AG04450 (cell line): ENCODE measurements at regions not wholly inside any gene's neighbourhood (a gene's known extent, or its start where the extent isn't known, plus 50 kb on each side); places are given as distances from the start of the nearest gene placed in this dataset.

Experiments used
- CTCF ChIA-PET: fragments of 300-600, 350-600 bp; formaldehyde crosslinking; extraction: SDS; loops from one replicate; lab custom pipeline; 2022; ENCODE audit warnings: antibody characterized with exemption, inconsistent platforms; lab: Charles Lee
- POLR2A ChIA-PET: fragments of 350-600 bp; formaldehyde crosslinking; extraction: SDS; loops from one replicate; lab custom pipeline; 2021; ENCODE audit warnings: antibody characterized with exemption, inconsistent platforms; lab: Yijun Ruan, JAX
- DNase-seq: peaks from one replicate; pipeline ENCODE4 v3.0.0-alpha.2; 2011; ENCODE audit warnings: low read depth, low spot score
- H3K27ac ChIP-seq: one replicate; pipeline ENCODE4 v1.5.1; 2012; ENCODE audit warnings: low read depth, low read length, control low read depth
- H3K27me3 ChIP-seq: one replicate; pipeline ENCODE4 v1.6.0; 2012; ENCODE audit warnings: low read length; ENCODE audit not compliant: control insufficient read depth, insufficient read depth
- H3K4me3 ChIP-seq: 2 replicates; pipeline ENCODE4 v1.5.1; 2011; ENCODE audit warnings: mild to moderate bottlenecking, low read depth, low read length, control low read depth
- H3K9me3 ChIP-seq: 2 replicates; pipeline ENCODE4 v1.5.1; 2012; ENCODE audit warnings: low read length; ENCODE audit not compliant: control insufficient read depth, insufficient read depth
- CTCF ChIP-seq: IDR thresholded peaks from 2 replicates; pipeline ENCODE4 v1.5.1; 2011; ENCODE audit warnings: low read depth, low read length, control low read depth, inconsistent platforms

- TF ChIP-seq CTCF = no peak
- Histone ChIP-seq H3K9me3 (peaks cover 4% of the 10 kb centered on the region), H3K27me3 (peaks cover 23% of the 10 kb centered on the region), H3K4me3 (no peak overlapping the region), H3K27ac (no peak overlapping the region)
- CTCF ChIA-PET = no interaction called here
- no peak for DNase-seq
- POLR2A ChIA-PET = no interaction called here
Measured at GRCh38 chr22:26821854-26822253, 164.5 kb downstream of the MIAT start.

GRCh38 chr22:26822313-26822712 is 164.9 kb downstream of the MIAT start:
- CTCF ChIA-PET = no interaction called here
- POLR2A ChIA-PET = no interaction called here
- Histone ChIP-seq H3K9me3 (peaks cover 4% of the 10 kb centered on the region), H3K27ac (no peak overlapping the region), H3K4me3 (no peak overlapping the region), H3K27me3 (peaks cover 22% of the 10 kb centered on the region)
- DNase-seq = no peak
- no peak for TF ChIP-seq CTCF

GRCh38 chr22:26823966-26824365 is 166.6 kb downstream of the MIAT start:
- Histone ChIP-seq H3K27me3 (peaks cover 14% of the 10 kb centered on the region), H3K27ac (no peak overlapping the region), H3K4me3 (no peak overlapping the region), H3K9me3 (no peaks in the 10 kb centered on the region)
- DNase-seq = no peak
- TF ChIP-seq CTCF = no peak
- POLR2A ChIA-PET = no interaction called here
- CTCF ChIA-PET = no interaction called here

GRCh38 chr22:26825960-26826935 is 168.9 kb downstream of the MIAT start:
- ChIA-PET CTCF (interaction anchor here (1.2 kb wide), 1 partner anchor 10 kb away, joined by 6 read pairs; no protein-coding TSS in a partner anchor), POLR2A (no interaction called here)
- Histone ChIP-seq H3K27me3 (peaks cover 18% of the 10 kb centered on the region), H3K4me3 (no peak overlapping the region), H3K27ac (no peak overlapping the region), H3K9me3 (no peaks in the 10 kb centered on the region)
- no peak for DNase-seq
- TF ChIP-seq CTCF = no peak

- H3K27me3 ChIP-seq = peaks cover 21% of the 10 kb centered on the region
- no peak overlapping the region for H3K27ac ChIP-seq
- H3K9me3 ChIP-seq = no peaks in the 10 kb centered on the region
- CTCF ChIA-PET = no interaction called here
- no peak for DNase-seq
- TF ChIP-seq CTCF = no peak
- POLR2A ChIA-PET = no interaction called here
- no peak overlapping the region for H3K4me3 ChIP-seq
Measured at GRCh38 chr22:26827611-26828010, 170.2 kb downstream of the MIAT start.
